GM12878 (cell line): ENCODE measurements at regions not wholly inside any gene's neighbourhood (a gene's known extent, or its start where the extent isn't known, plus 50 kb on each side); places are given as distances from the start of the nearest gene placed in this dataset.
A peak's percentile ranks its signal among the peaks of the same experiment; 100 is the strongest.

Experiments used
- ATF2 ChIP-seq: IDR thresholded peaks from 2 replicates; pipeline ENCODE4 v1.6.1; 2012; ENCODE audit warnings: low read length, inconsistent platforms
- CREM ChIP-seq: IDR thresholded peaks from 2 replicates; pipeline ENCODE4 v1.6.1; 2014; ENCODE audit warnings: antibody characterized with exemption, low read depth
- DPF2 ChIP-seq: fragments of 450-650 bp; IDR thresholded peaks from 2 replicates; pipeline ENCODE4 v1.6.1; 2017; ENCODE audit warnings: mild to moderate bottlenecking
- EED ChIP-seq: sonication (generic); IDR thresholded peaks from 2 replicates; pipeline ENCODE4 v1.6.1; 2016; ENCODE audit warnings: antibody characterized with exemption, low read depth
- EGR1 ChIP-seq, 2 experiments: IDR thresholded peaks; 1 replicate in 1 of 2; 2 replicates in 1 of 2; pipeline ENCODE4 v1.6.1; 2011 to 2012; ENCODE audit warnings: low read depth in 2 of 2, low read length in 2 of 2, borderline replicate concordance in 1 of 2, mild to moderate bottlenecking in 1 of 2, moderate library complexity in 1 of 2
- EP300 ChIP-seq, 2 experiments: fragments of 150-350 bp in 1 of 2; IDR thresholded peaks; 2 replicates each; pipeline ENCODE4 v1.6.1; 2011 to 2012; ENCODE audit warnings: low read depth in 2 of 2, low read length in 2 of 2, borderline replicate concordance in 1 of 2, improper control_type of control experiment in 1 of 2, inconsistent platforms in 1 of 2; ENCODE audit not compliant: control insufficient read depth in 1 of 2
- IKZF1 ChIP-seq: fragments of 450-650 bp; conservative IDR thresholded peaks from 2 replicates; pipeline ENCODE4 v1.6.1; 2017; ENCODE audit warnings: antibody characterized with exemption, mild to moderate bottlenecking
- IRF4 ChIP-seq: IDR thresholded peaks from 2 replicates; pipeline ENCODE4 v1.6.1; 2011; ENCODE audit warnings: low read depth, low read length
- NFIC ChIP-seq: IDR thresholded peaks from 2 replicates; pipeline ENCODE4 v1.6.1; 2012; ENCODE audit warnings: low read depth, mild to moderate bottlenecking, inconsistent platforms, low read length, moderate library complexity
- POU2F2 ChIP-seq: IDR thresholded peaks from 3 replicates; pipeline ENCODE4 v1.6.1; 2011; ENCODE audit warnings: low read depth, mild to moderate bottlenecking, low read length, borderline replicate concordance
- RAD21 ChIP-seq: IDR thresholded peaks from 2 replicates; pipeline ENCODE4 v1.6.1; 2011; ENCODE audit warnings: mild to moderate bottlenecking, low read depth, low read length, moderate library complexity; ENCODE audit not compliant: insufficient read depth
- RELB ChIP-seq: fragments of 450-650 bp; IDR thresholded peaks from 2 replicates; pipeline ENCODE4 v1.6.1; 2017; ENCODE audit warnings: low read depth, mild to moderate bottlenecking, moderate library complexity
- ZSCAN29 ChIP-seq: fragments of 450-650 bp; IDR thresholded peaks from 2 replicates; pipeline ENCODE4 v1.6.1; 2017; ENCODE audit warnings: mild to moderate bottlenecking, moderate library complexity

- TF ChIP-seq ATF2 (peak; percentile 55; the same call in 1 of the 2 replicates), EP300 (IDR thresholded peaks at IDR 0.05; ENCODE audit: borderline replicate concordance in 1 of 2, control insufficient read depth in 1 of 2, low read depth in 2 of 2, low read length in 2 of 2) (peak in 1 of 2 experiments; percentile 46; a peak in 1 of 4 replicates), IKZF1 (peak; percentile 71), CREM (peak; percentile 64), POU2F2 (no peak), ZSCAN29 (no peak), NFIC (peak; percentile 54; the same call in 1 of the 2 replicates), IRF4 (peak; percentile 33; the same call in 1 of the 2 replicates), DPF2 (0 out of 2 replicates have a peak, but pooled peaks have one; percentile 51), EED (peak; percentile 82), RAD21 (peak; percentile 2; the same call in 1 of the 2 replicates), EGR1 (IDR thresholded peaks at IDR 0.05; ENCODE audit: borderline replicate concordance in 1 of 2, low read depth in 2 of 2, low read length in 2 of 2) (peak in 1 of 2 experiments; percentile 57; a peak in 1 of 3 replicates), RELB (no peak)
Measured at GRCh38 chr13:44768775-44769581, 192.8 kb upstream of the TSC22D1 start (continued).
